ENCODE measurements at regions not wholly inside any gene's neighbourhood (a gene's known extent, or its start where the extent isn't known, plus 50 kb on each side); places are given as distances from the start of the nearest gene placed in this dataset.

GRCh38 chr14:83058068-83058467, 1524.4 kb upstream of the SEL1L start:
- TF ChIP-seq EZH2 (IDR thresholded peaks at IDR 0.05; ENCODE audit: borderline replicate concordance, low read depth, low read length, severe bottlenecking) (no peak), POLR2A (IDR thresholded peaks at IDR 0.05; ENCODE audit: low read depth, low read length) (no peak), CTCF (IDR thresholded peaks at IDR 0.05; ENCODE audit: extremely low read depth in 1 of 2, insufficient read depth in 1 of 2, low read depth in 1 of 2, low read length in 2 of 2) (no peak), JUN (IDR thresholded peaks at IDR 0.05; ENCODE audit: borderline replicate concordance, insufficient read depth, insufficient read length, low read depth) (no peak), POLR2AphosphoS5 (IDR thresholded peaks at IDR 0.05; ENCODE audit: insufficient read depth, low read depth, low read length) (no peak), MAX (IDR thresholded peaks at IDR 0.05; ENCODE audit: insufficient read depth, insufficient read length) (no peak), MYC (IDR thresholded peaks at IDR 0.05; ENCODE audit: low read depth, low read length) (no peak), GATA2 (IDR thresholded peaks at IDR 0.05; ENCODE audit: insufficient read depth, insufficient read length, low read depth, low read length) (no peak)
